SH-SY5Y (cell line): ENCODE measurements at regions not wholly inside any gene's neighbourhood (a gene's known extent, or its start where the extent isn't known, plus 50 kb on each side); places are given as distances from the start of the nearest gene placed in this dataset.

Experiments
- GATA2 ChIP-seq: IDR thresholded peaks from 2 replicates; pipeline ENCODE4 v1.6.1; 2011; ENCODE audit warnings: mild to moderate bottlenecking, low read depth, low read length
- GATA3 ChIP-seq: IDR thresholded peaks from 2 replicates; pipeline ENCODE4 v1.6.1; 2011; ENCODE audit warnings: low read depth, mild to moderate bottlenecking, low read length, moderate library complexity

DNA sequence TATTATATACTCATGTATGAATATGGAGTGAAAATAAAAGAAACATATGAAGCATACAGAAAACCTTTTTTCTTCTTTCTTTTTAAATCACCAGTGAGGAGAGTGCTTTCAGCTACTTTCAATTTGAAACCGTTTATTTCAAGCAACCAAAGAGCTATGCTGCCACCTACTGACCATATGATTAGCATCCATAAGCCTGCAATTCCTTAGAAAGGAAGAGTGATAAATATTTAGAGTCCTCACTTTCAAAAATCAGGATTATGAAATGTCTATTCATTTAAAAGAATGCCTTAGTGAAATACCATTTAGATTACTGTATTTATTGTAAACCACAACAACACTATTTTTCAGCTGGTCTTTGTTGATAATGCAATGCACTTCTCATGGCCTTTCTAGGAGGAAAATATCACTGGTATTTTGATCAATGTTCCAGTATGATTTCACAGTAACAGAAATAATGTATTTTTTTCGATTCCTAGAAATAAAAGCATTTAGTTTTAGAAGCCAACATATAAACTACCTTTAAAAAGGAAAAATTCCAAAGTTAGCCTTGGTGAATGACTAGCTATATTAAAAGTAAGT, 667.6 kb downstream of the PCDH18 start:
- TF ChIP-seq GATA3 (no peak), GATA2 (no peak)
